ENCODE measurements at regions not wholly inside any gene's neighbourhood (a gene's known extent, or its start where the extent isn't known, plus 50 kb on each side); places are given as distances from the start of the nearest gene placed in this dataset.

DNA sequence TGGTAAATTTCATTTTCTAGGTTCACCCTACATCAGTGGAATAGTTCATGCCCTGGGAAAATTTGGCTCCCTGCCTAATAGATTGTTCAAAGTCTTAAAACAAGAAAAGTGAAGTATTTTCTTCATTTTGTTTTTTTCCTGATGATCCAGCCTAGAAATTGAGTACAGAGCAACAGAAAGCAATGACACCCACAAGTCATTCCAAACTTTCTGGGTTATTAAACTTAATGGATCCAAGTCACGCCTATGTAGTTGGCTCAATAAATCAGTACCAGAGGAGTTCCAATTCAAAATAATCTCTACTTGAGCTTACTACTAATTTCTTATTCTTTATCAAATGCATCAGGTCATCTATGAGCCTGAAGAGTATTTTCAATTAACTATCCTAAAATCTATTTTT, 937.6 kb upstream of the SLIT2 start:
- no peak overlapping the region for H3K27ac ChIP-seq
- H3K4me3 ChIP-seq, result no peak overlapping the region

GRCh38 chr4:19309378-19309777, 942.3 kb upstream of the SLIT2 start:
- H3K4me3 ChIP-seq, result no peak overlapping the region
- H3K27ac ChIP-seq, result no peak overlapping the region

DNA sequence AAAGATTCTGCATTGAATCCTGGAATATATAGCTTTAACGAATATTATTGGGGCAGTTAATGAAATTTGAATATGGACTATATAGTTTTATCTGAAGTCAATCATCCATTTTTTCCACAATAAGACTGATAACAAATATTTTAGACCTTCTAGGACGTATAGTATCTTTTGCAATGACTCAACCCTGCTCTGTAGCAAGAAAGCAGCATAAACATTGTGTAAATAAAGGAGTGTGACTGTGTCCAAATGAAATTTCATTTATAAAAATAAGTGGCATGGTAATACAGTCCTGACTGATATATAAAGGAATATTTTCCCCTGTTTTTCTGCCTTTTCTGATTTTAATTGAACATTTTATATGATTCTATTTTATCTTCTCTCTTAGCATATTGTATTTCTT, 947.7 kb upstream of the SLIT2 start:
- H3K27ac ChIP-seq, result no peak overlapping the region
- H3K4me3 ChIP-seq, result no peak overlapping the region

DNA sequence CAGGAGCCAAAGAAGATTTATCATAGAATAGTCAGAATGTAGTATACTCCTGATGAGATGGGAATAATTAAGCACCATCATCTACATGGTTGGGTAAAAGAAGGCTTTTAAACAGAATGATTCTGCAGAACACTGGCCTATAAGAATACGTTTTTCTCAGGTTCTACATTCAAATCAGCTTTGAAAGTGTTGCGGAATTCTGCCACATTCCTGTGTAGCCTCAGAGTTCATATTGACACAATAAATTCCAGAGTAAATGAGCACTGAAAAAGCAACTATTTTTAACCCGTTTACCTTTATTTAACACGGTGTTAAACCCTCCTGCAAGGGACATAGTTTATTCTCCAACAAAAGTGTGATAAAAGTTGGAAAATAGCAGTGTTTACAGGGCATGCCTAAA, 950.2 kb upstream of the SLIT2 start:
- H3K4me3 ChIP-seq, result no peak overlapping the region
- no peak overlapping the region for H3K27ac ChIP-seq

GRCh38 chr4:19300213-19300612, 951.5 kb upstream of the SLIT2 start:
- no peak overlapping the region for H3K4me3 ChIP-seq
- no peak overlapping the region for H3K27ac ChIP-seq

DNA sequence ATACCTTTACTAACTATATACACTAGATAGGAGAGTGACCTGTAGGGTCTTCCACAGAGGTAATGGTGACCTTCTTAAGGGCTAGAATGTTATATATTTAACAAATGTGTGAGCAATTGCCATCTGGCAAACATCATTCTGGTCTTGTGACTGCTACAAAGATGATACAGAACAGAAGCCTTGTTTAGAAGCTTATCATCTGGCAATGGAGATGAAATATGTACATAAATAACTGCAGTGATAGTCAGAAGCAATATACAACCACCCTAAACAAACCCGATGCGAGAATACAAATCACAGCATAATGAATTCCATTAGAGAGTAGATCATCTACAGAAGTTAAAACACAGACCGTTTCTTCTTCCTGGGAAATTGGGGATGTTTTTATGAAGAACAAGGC, 952.7 kb upstream of the SLIT2 start:
- no peak overlapping the region for H3K4me3 ChIP-seq
- no peak overlapping the region for H3K27ac ChIP-seq

- H3K4me3 ChIP-seq, result no peak overlapping the region
- no peak overlapping the region for H3K27ac ChIP-seq
Observed at GRCh38 chr4:19293781-19294180, 957.9 kb upstream of the SLIT2 start.

DNA sequence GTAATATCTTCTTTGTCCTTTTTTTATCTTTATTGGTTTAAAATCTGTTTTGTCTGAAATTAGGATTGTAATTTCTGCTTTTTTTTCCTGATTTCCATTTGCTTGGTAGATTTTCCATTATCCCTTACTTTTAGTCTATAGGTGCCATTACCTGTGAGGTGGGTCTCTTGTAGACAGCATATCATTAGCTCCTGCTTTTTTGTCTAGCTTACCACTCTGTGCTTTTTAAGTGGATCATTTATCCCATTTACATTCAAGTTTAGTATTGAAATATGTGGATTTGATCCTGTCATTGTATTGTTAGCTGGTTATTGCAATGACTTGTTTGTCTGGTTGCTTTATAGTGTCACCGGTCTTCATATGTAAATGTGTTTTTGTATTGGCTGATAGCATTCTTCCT, 958.6 kb upstream of the SLIT2 start:
- H3K27ac ChIP-seq, result no peak overlapping the region
- no peak overlapping the region for H3K4me3 ChIP-seq

- Histone ChIP-seq H3K4me3 (no peak overlapping the region), H3K27ac (no peak overlapping the region)
Observed at GRCh38 chr4:19286924-19287323, 964.8 kb upstream of the SLIT2 start.

DNA sequence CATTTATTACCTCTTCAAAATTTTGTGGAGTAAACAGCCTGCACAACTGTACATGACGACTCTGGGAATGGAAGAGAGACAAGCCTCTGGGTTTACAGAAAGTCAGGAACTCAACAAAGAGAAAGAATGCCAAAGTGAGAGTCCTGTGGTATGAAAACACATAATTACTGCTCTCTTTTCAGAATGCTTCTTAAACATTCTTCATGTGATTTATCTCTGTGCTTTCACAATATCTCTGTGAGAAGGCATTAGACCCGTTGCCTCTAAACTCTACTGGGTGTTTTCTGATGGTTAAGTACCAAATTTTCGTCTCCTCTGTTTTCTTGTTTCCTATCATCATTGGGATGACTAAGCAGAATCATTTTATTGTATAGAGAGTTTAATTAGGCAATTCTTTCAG, 966.6 kb upstream of the SLIT2 start:
- no peak overlapping the region for H3K27ac ChIP-seq
- H3K4me3 ChIP-seq, result no peak overlapping the region

DNA sequence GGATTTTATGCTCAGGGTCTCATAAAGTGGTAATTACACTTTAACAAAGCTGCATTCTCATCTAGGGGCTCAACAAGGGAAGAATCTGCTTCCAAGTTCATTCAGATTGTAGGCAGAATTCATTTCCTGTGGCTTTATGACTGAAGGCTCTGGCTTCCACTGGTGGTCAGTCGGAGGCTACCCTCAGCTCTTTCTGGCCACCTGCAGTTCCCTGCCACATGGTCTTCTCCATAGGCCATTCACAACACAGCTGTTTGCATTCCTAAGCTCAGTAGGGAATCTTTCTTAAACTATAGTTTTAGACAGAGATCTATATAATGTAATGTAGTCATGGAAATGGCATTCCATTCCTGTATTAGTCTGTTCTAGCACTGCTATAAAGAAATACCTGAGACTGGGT, 973.0 kb upstream of the SLIT2 start:
- H3K27ac ChIP-seq, result no peak overlapping the region
- H3K4me3 ChIP-seq, result no peak overlapping the region

GRCh38 chr4:19266566-19266965, 985.1 kb upstream of the SLIT2 start:
- Histone ChIP-seq H3K4me3 (no peak overlapping the region), H3K27ac (no peak overlapping the region)

GRCh38 chr4:19262467-19262866, 989.2 kb upstream of the SLIT2 start:
- no peak overlapping the region for H3K27ac ChIP-seq
- no peak overlapping the region for H3K4me3 ChIP-seq

DNA sequence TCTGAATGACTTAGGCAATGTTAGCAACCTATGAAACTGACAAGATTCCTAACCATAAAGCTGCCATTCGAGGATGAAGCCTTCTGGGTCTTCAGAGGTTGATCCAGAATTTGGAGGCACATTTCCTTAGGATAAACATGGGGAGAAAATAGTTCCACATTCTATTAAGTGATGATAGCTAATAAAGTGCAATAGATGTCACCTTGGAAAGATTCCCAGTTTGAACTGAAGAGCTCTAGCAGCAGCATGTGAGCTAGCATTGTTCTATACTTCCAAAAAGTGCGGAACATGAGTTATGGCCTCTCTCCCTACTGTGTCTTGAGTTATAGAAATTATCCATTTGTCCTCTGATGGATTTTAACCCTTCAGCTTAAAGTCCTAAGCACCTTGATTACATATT, 991.4 kb upstream of the SLIT2 start:
- no peak overlapping the region for H3K27ac ChIP-seq
- no peak overlapping the region for H3K4me3 ChIP-seq

DNA sequence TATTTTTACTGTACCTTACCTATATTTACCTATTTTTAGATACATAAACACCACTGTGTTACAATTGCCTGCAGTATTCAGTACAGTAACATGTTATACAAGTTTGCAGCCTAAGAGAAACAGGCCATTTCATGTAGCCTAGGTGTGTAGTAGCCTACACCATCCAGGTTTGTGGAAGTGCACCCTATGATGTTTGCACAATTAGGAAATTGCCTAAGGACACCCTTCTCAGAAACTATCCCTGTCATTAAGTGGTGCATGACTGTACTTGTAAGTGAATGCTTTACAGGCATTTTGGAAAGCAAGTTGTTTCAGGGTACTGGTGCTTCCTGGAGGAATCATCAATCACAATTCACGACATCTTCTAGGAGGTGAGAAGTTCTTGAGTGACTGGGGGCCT, 991.8 kb upstream of the SLIT2 start:
- no peak overlapping the region for H3K27ac ChIP-seq

DNA sequence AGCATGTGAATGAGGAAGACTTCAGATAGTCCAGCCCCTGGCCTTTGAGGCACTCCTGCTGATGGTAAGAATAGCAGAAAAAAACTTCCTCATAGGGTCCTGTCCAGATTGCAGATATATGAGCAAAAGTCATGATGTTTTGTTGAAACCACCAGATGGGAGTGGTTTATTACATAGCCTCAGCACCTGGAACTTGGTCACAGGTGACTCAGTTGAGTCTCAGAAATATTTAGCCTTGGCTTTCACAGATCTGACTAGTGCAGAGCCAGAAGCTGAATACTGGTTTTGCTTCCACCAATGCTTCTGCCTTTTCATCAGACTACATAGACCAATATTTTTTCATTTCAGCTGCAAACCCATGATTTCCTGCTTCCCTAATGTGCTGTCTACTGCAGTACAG, 994.9 kb upstream of the SLIT2 start:
- H3K4me3 ChIP-seq, result no peak overlapping the region
- no peak overlapping the region for H3K27ac ChIP-seq

More for the DNA sequence above, 991.8 kb upstream of the SLIT2 start:
- H3K4me3 ChIP-seq, result no peak overlapping the region

GRCh38 chr4:19254486-19254885, 997.2 kb upstream of the SLIT2 start:
- no peak overlapping the region for H3K27ac ChIP-seq
- no peak overlapping the region for H3K4me3 ChIP-seq

DNA sequence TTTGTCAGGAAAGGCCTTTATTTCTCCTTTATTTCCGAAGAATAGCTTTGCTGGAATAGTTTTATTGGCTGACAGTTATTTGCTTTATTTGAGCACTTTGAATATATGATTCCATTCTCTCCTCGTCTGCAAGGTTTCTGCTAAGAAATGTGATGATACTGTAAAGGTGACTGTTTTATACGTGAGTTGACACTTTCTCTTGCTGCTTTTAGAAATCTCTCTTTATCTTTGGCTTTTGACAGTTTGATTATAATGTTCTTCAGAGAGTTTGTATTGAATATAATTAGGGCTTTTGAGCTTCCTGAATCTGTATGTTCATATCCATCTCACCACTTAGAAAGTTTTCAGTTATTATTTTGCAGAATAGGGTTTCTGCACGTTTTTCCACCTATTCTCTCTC, 1003.7 kb upstream of the SLIT2 start:
- Histone ChIP-seq H3K4me3 (no peak overlapping the region), H3K27ac (no peak overlapping the region)

DNA sequence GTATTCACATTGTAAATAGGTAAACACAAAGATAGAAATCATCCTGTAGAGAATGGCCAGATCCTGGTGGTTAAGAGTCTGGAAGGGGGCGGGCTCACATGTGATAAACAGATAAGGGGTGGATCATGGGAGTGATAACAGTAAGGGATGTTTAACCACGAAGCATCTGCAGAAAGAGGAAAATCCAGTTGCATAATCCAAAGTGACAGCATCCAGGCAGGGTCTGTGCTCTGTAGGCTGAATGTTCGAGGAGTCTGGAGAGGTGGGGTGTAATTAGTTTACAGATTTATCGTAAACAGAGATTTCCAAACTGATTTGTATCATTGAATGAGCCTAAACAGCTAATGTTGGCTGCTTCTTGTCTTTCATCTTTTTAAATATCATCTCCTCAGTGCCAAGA, 1009.8 kb upstream of the SLIT2 start:
- no peak overlapping the region for H3K27ac ChIP-seq

DNA sequence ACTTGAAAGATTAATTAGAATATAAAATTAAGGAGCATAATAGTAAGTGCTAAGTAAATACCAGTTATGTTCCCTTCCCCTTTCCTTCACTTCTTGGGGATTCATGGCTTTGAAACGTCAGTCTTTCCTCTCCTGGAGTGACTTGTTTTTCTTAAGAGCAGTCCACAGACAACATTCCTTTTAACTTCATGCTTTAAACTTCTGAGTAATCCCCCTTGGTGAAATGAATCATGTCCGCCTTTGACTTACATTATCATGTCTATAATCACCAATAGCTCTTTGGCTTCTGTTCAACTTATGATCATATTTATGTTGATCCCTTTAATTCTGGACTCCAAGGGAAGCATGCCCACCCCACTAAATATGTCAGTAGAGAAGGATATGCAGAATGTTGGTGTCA, 1012.1 kb upstream of the SLIT2 start:
- H3K27ac ChIP-seq, result no peak overlapping the region
- H3K4me3 ChIP-seq, result no peak overlapping the region

More for the DNA sequence above, 1009.8 kb upstream of the SLIT2 start:
- no peak overlapping the region for H3K4me3 ChIP-seq

- H3K27ac ChIP-seq, result no peak overlapping the region
- no peak overlapping the region for H3K4me3 ChIP-seq
Observed at GRCh38 chr4:19236473-19236872, 1015.2 kb upstream of the SLIT2 start.

DNA sequence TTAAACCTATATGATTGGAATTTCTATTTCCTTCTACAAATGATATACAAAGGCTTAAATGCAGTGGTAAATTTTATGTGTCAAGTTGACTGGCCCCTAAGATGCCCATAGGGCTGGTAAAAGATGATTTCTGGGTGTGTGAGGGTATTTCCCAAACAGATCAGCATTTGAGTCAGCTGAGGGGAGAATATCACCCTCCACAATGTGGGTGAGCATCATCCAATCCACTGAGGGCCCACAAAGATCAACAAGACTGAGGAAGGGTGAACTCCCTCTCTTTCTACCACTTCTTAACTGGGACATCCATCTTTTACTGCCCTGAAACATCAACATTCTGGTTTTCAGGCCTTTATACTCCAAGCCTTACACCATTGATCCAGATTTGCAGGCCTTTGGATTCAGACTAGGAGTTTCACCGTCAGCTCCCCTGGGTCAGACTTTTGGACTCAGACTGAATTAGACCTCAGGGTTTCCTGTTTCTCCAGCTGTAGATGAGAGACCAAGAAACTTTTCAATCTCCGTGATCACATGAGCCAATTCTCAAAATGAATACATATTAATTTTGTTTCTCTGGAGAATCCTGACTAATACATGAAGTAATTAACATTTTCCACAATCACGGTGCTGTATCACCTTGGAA, 1020.7 kb upstream of the SLIT2 start:
- Histone ChIP-seq H3K27ac (no peak overlapping the region), H3K4me3 (no peak overlapping the region)

GRCh38 chr4:19227701-19228100, 1024.0 kb upstream of the SLIT2 start:
- Histone ChIP-seq H3K27ac (no peak overlapping the region), H3K4me3 (no peak overlapping the region)
